ENCODE measurements at regions not wholly inside any gene's neighbourhood (a gene's known extent, or its start where the extent isn't known, plus 50 kb on each side); places are given as distances from the start of the nearest gene placed in this dataset.

DNA sequence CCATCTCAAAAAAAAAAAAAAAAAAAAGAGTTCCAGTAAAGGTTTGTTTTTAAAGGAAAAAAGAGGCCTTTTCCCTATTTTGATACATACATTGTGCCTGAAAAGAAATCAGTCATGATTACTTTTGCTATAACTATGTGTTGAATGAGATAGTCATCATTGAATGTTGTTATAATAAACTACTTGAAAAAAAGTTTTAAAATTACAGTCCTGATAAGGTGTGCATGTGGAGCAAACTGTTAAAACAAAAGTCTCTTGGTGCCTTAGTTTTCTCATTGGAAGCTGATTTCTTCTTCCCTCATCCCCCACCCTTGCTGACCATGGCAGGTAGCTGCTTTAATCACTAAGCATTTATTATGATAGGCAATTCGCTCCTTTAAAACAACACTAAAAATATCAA lies 172.3 kb upstream of the TBCA start:
- DNase-seq = no peak

DNA sequence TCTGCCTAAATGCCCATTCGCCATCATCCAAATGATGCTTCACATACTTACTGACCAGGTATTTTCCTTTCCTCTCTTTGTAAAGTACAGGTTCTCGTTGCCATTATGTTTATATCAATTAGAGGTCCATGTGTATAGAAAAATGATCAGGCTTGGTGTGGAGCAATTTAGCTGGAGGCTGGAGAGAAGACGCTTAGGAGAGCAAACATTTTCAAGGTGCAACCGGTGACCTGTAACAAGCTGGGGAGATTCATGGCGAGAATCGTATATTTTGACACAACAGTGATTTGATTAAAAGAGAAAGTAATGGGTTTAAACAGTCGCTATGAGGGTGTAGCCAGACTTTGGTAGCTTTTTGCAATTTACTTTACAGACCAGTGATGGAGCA lies 170.9 kb upstream of the TBCA start:
- no peak for DNase-seq

DNA sequence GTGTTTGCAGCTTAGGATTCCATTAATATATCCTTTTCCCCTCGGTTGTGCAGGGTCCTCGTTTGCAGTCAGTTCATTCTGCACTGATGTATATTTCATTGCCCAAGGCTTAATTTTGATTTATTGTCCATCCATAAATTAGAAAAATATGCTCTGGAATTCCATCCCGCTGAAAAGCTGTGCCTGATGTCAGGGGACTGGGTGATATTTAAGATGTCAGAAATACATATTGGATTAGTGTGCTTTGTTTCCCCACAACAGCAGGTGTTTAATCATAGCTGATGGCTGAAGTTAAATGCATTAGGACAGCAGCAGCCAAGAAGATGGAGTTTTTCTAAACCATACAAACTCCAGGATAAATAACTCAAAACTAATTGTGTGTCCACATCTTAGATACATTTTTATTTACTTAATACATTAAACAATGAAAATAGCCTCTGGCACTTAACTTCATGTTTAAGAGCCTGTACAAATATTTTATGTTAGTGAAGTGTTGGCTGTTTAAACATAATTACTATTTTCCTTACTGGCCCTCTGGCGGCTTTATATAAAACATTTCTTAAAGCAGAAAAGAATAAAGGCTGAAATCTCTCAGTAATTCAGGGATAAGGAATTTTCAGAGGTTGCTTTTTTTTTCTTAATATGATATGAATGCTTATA lies 170.4 kb upstream of the TBCA start:
- peak; percentile 42 for DNase-seq

DNA sequence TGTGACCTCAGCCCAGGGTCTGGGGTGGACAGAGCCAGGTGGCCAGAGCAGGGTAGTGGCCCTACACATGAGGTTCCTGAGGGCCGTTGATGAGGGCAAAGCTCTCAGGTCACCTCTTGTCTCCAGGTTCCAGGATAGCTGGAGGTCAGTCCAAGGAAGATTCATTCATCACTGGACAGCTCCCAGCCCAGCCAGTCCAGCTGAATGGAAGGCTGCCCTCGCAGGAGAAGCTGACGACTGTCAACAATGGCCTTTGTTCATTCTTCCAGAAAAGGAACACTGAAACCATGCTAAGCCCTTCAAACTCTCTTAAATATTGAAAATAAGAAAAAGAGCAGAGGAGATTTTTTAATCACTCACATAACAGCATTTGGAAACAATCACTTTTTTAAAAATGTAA lies 169.7 kb upstream of the TBCA start:
- DNase-seq = no peak

DNA sequence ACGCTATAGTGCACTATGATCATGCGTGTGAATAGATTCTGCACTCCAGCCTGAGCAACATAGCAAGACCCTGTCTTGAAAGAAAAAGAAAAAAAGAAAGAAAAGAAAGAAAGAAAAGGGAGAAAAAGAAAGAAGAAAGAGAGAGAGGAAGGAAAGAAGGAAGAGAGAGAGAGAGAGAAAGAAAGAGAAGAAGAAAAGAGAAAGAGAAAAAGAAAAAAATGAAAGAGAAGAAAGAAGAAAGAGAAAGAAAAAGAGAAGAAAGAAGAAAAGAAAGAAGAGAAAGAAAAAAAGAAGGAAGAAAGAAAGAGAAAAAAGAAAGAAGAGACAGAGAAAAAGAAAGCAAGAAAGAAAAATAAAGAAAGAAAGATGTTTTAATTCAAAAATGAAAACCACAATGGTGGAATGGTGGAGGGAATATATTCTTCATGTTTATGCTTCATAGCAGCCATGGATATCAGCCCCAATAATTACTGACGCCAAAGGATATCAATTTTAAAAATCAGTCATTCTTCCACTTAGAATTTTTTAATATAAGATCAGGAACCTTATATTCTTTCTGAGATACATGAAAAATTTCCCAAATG lies 168.7 kb upstream of the TBCA start:
- DNase-seq = no peak

DNA sequence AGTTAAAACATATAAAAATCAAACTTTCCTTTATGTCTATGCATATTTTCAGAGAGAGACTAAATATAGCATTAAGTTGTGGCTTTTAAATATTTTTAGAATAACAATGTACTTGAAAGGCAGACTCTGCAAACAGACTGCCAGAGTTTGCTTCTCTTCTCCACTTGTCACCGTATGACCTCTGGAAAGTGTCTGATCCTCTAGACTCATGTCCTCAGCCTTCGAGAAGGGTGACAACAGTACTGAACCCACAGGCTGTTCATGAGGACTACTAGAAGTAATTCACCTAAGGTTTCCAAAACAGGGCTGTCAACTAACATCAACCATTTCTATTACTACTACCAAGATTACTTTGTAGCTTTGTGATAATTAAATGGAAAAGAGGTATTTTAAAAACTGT lies 167.7 kb upstream of the TBCA start:
- no peak for DNase-seq

DNA sequence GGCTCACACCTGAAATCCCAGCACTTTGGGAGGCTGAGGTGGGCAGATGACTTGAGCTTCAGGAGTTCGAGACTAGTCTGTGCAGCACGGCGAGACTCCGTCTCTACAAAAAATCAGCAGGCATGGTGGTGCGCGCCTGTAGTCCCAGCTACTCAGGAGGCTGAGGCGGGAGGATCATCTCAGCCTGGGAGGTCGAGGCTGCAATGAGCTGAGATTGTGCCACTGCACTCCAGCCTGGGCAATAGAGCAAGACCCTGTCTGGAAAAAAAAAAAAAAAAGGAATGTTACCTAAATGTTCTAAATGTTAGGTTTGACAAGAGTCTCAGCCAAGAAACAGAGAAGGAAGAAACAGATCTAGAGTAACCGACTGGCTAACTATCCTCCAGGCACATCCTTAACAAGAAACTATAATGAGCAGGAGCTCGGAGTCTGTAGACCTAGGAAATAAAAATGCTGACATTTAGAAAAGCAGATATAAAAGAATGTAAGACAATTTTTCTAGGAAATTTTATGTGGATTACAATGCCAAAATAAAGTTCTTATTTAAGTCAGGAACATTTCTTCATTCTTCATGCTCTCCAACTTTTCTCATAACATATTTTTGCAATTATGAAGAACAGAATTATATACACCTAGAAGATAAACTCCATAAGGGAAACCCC lies 166.6 kb upstream of the TBCA start:
- DNase-seq = no peak

DNA sequence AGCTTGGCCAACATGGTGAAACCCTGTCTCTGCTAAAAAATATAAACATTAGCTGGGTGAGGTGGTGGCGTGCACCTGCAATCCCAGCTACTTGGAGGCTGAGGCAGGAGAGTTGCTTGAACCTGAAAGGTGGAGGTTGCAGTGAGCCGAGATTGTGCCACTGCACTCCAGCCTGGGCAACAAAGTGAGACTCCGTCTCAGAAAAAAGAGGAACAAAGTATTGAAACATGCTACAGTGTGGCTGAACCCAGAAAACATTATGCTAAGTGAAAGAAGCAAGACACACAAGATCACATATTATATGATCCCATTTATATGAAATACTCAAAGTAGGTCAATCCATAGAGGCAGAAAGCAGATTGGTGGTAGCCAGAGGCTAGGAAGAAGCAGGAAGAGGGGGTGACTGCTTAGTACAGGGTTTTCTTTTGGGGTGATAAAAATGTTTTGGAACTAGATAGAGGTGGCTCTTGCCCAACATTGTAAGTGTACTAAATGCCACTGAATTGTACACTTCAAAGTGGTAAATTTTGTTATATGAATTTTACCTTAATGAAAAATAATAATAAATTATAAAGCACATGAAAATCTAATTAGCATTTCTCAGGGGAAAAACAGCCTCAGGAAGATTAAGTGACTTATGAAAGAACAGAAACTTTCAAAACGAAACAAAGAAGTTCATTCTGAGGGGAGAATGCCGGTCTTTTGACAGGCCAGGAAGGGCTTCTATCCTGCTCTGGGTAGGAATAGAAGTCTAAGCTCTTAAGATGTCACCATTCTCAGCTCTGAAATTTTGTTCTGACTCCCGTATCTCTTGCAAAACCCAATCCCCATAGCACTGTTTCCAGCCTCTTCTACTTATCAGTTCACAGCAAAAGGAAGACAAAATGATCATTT lies 161.1 kb upstream of the TBCA start:
- no peak for DNase-seq

DNA sequence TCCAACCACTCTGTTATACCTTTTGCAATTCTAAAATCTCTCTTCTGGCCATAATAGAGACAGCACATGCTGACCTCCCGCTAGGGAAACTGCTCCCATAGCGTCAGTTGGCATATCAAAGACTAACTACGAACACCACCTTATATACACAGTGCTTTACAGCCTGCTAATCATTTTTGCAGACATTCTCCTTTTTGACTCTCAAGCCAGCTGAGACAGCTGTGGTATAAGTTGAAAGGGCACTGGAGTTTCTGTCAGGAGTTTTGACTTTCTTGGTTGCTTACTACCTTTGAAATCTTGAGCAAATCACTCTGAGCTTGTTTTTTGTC lies 160.2 kb upstream of the TBCA start:
- DNase-seq = no peak

DNA sequence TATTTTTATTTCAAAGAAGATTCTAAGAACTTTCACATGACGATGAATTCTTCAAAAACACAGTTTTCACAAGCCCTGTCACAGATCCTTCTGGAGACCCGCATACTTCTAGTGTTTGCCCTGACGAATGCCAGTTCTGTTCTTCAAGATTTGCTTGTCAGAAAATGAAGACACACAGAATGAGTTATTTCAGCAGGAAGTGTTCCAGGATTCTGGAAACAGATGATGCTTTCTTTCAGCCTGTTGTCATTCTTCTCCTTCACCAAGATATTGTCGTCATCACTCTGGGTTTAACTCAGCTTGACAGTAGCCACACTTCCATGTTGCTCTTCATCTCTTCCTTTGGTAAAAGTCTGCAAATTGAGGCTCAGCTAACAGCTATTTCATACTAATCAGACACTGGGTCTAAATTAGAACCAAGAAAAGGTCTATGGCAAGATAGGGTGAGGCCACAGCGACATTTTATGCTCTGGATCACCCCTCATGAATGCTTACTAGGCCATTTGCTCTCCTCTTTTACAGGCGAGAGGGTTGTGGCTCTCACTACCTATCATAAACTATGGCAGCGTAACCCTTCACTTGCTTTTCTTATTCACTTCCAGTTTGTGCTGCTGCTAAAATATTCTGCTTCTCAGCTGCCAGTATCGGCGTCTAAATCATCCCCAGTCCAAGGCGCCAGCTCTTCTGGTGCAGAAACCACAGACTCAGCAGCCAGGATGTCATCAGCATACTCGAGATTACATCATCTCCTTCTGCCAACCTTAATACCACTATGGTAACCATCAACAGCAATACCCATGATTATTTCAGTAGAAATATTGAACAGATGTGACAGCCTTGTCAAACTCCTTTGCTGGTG lies 159.6 kb upstream of the TBCA start:
- no peak for DNase-seq

DNA sequence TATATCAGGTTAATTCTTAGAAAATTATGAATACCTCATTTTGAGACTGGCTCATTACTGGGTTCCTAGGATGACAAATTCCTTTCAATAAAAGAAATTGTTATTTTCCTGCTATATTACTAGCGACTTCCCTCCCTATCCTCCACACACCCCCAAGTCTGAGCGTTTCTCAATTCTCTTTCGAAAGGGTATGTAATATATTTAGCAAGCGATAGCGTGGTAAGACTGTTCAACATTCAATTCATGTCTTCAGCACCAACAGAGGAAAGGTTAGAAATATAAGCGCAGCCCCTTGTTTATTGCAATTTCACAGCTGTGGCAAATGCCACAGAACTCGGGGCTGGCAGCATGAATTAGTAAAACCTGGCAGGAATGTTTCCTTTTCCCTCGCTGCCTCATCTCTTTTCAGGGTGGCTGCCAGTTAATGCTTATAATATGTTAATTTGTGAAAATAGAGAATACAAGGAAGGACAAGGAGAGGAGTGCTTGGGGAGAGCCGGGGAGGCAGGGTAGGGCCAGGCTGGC lies 152.7 kb upstream of the TBCA start:
- DNase-seq = no peak

DNA sequence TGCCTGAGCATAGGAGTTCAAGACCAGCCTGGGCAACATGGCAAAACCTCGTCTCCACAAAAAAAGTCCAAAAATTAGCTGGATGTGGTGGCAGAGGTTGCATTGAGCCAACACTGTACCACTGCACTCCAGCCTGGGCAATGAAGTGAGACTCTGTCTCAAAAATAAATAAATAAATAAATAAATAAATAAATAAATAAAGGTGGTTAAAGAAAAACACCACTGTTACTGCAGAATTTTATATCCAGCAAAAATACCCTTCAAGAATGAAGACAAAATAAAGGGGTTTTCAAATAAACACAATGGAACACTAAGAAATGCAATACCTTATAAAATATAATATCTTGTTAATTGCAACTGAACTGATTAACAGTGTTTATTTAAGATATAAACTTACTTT lies 150.2 kb upstream of the TBCA start:
- DNase-seq = no peak

DNA sequence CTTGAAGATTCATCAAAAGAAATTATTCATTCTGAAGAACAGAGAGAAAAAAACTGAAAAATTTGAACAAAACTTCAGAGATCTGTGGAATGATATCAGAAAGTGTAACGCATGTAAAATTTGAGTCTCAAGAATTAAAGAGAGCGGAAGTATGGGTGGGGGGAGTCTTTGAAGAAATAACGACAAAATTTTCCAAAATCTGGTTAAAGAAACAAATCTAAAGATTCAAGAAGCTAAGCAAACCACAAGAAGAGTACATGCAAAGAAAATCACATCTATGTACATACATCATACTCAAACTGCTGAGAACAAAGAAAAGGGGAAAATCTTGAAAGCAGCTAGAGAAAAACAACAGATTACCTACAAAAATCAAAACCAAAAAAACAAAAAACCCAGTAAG lies 149.4 kb upstream of the TBCA start:
- no peak for DNase-seq

DNA sequence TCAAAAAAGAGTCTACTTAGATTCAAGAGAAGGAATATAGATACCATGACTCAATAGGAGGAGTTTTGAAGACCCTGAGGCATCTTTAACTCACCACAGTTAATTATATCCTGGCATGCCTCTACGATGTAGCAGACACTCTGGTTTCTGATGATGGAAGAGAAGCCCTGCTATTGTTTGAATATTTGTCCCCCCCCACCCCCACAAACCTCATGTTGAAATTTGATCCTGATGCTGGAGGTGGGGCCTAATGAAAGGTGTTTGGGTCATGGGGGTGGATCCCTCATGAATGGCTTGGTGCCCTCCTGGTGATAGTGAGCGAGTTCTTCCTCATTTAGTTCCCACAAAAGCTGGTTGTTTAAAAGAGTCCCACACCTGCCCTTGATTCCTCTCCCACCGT lies 147.9 kb upstream of the TBCA start:
- DNase-seq = peak; percentile 5

DNA sequence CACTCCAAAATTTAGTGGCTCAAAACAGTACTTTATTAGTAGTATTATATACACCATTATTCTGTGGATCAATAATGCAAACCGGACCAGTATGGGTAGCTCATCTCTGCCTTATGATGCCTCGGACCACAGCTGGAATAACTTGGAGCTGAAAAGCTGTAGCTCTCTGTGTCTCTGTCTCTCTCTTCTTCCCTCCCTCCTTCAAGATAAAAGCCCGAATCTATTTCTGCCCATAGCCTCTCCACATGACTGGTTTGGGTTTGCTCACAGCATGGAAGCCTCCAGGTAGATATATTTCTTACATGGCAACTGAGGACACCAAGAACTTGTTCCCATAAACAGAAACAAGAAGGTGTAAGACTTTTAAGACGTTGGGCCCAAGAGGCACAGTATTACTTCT lies 147.5 kb upstream of the TBCA start:
- DNase-seq = no peak

DNA sequence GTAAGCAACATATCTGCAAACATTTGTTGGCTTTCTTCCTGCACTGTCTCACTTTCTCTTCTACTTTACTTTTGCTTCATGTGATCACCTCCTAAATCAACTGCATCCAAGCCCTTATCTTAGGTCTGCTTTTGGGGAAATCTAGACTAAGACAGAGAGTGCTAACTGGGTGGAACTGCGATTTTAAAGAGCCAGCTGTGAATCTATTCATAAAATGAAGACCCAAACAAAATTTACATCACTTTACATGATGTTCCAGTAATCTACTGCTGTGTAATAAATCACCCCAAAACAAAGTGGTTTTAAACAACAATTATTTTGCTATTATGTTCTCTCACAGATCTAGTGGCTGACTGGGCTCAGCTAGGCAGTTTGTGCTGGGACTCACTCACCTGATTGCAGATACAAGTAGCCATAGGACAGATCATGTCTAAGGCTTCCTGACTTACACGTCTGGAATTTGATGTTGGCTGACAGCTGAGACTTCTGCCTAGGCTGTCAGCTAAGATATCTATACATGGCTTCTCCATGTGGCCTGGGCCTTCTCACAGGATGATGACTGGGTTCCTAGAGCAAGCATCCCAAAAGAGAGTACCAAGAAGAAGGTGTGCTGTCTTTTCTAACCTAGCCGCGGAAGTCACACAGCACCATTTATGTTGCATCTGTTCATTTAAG lies 145.1 kb upstream of the TBCA start:
- no peak for DNase-seq

DNA sequence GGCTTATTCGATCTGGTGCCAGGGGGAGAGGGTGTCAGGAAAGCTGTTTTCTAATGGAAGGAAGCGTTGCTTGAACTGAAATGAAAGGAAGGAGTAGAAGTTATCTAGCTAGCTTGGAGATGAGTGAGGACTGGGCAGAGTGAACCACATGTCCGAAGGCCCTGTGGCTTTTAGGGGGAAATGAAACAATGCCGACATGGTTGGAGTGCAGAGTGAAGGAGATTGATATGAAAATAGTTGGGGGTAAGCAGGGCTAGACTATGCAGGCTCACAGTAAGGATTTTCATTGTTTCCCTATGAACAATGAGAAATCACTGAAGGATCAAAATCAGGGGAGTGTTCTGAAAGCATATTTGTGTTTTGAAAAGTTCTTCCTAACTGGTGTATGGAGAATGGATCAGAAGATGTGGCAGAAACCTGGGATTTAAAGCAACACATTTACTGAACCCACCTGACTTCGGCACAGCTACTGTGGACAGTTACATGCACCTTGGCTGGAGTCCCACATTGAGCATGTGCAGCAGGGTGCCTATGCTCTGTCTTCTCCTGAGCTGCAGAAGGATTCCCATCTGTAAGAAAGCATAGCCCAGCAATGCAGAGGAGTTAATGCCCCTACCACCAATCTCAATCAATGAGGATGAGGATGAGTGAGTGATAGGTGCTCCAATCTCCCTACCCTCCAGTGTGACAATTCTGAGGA lies 144.4 kb upstream of the TBCA start:
- no peak for DNase-seq

DNA sequence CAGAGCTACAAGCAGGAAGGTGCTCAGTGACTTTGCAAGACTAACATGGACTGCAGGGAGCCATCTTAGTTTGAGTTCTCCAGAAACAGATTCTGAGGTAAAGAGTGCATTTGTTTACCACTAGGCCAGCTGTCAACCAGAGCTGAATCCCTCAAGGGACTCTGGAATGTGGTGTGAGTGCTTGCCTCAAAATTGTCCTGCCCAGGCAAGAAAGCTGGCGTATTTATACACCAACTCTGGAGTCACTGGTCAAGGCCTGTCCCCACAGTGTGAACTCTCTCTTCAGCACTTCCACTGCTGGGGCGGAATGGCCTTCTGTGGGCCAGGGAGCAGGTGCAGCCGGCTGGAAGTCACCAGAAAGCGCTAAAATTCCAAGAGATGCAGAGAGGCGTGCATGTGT lies 139.2 kb upstream of the TBCA start:
- DNase-seq = no peak

DNA sequence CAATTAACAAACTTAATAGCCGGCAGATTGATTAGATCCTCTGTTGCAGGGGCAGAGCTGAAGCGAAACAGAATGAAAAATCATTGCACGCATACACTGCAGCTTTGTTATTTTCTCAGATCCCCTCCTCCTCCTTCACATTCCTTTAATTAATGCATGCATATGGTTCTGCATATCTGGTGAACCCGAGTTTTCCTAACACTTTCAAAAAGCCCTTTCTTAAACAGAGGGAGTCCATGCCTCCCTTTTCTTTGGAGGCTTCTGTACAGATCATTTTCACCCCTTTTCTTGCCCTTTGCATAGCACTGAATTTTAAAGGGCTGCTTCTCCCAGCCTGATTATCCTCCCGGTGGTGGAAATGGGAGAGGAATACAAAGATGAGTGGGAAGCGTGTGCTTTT lies 136.6 kb upstream of the TBCA start:
- DNase-seq = no peak

DNA sequence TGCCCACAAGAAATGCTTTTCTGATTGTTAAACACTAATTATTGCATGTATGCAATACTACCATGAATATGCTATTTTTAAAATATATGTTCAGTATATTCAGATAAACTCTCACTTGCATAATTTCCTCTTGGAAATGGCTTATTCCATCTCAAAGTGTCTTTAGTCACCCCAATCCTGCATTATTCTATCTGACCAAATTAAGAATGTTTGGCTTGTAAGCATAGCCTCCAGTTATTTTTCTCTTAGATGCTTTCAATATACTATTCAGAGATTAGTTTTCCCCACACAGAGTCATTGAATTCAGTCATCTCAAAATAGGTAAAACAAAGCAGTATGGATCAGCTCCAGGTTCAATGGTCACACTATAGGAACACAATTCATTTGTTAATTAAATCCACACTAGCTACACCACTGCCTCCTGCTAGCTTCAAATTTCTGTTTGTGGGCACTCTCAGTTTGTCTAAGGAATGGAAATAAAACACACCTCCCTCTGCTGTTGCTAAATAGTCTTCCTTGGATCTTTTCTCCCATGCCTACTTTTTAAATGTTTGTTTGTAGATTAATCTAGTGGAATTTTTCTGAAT lies 134.6 kb upstream of the TBCA start:
- no peak for DNase-seq

DNA sequence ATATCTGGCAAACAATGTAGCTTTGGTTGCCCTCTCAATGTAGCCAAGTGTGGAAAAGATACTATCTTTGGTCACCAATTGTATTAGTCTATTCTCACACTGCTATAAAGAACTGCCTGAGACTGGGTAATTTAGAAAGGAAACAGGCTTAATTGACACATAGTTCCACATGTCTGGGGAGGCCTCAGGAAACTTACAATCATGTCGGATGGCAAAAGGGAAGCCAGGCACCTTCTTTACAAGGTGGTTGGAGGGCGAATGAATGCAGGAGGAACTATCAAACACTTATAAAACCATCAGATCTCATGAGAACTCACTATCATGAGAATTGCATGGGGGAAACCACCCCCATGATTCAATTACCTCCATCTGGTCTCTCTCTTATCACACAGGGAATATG lies 133.1 kb upstream of the TBCA start:
- DNase-seq = no peak
